A673 (cell line): ENCODE measurements at regions not wholly inside any gene's neighbourhood (a gene's known extent, or its start where the extent isn't known, plus 50 kb on each side); places are given as distances from the start of the nearest gene placed in this dataset.
A peak's percentile ranks its signal among the peaks of the same experiment; 100 is the strongest.

Source experiments
- BruUV-seq: library from RNA; stranded (reverse); fragments of 400-500 nt; replicated peaks from 2 replicates; lab custom pipeline; 2021; lab: Mats Ljungman, UMichigan
- CTCF ChIA-PET: fragments of 300-600 bp; sonication (Branson Sonifier 250); formaldehyde crosslinking; loops from one replicate; lab custom pipeline; 2022; ENCODE audit warnings: antibody characterized with exemption; lab: Charles Lee
- POLR2A ChIA-PET: fragments of 300-600 bp; sonication (Branson Sonifier 250); formaldehyde crosslinking; loops from one replicate; lab custom pipeline; 2022; ENCODE audit warnings: antibody characterized with exemption; ENCODE audit not compliant: low non-redundant PET; lab: Charles Lee
- DNase-seq: peaks from one replicate; pipeline ENCODE4 v3.0.0-alpha.2; 2015; ENCODE audit warnings: low spot score
- H3K27ac ChIP-seq: fragments of 200-600 bp; sonication (generic); 2 replicates; pipeline ENCODE4 v1.5.1; 2016; ENCODE audit warnings: mixed run types, low read depth, mild to moderate bottlenecking, mixed read lengths, antibody characterized with exemption, low read length; ENCODE audit not compliant: poor library complexity, severe bottlenecking
- H3K27me3 ChIP-seq: fragments of 200-600 bp; sonication (generic); replicated peaks from 2 replicates; pipeline ENCODE4 v1.6.1; 2017; ENCODE audit warnings: mixed run types, low read depth, mild to moderate bottlenecking, mixed read lengths, antibody characterized with exemption, low read length; ENCODE audit not compliant: insufficient read depth, poor library complexity
- H3K36me3 ChIP-seq: fragments of 200-600 bp; sonication (generic); 2 replicates; pipeline ENCODE4 v1.6.1; 2016; ENCODE audit warnings: mixed run types, mild to moderate bottlenecking, mixed read lengths, antibody characterized with exemption, low read length; ENCODE audit not compliant: insufficient read depth, poor library complexity, severe bottlenecking
- H3K4me1 ChIP-seq: fragments of 200-600 bp; sonication (generic); 2 replicates; pipeline ENCODE4 v1.6.1; 2017; ENCODE audit warnings: mixed run types, mild to moderate bottlenecking, mixed read lengths, antibody characterized with exemption, low read length; ENCODE audit not compliant: insufficient read depth, poor library complexity, severe bottlenecking
- H3K4me3 ChIP-seq: fragments of 200-600 bp; sonication (generic); 2 replicates; pipeline ENCODE4 v1.5.1; 2016; ENCODE audit warnings: low read depth, mixed run types, mild to moderate bottlenecking, mixed read lengths, low read length; ENCODE audit not compliant: poor library complexity, severe bottlenecking
- H3K9me3 ChIP-seq: fragments of 200-600 bp; sonication (generic); 2 replicates; pipeline ENCODE4 v1.6.1; 2016; ENCODE audit warnings: mixed run types, low read depth, mild to moderate bottlenecking, mixed read lengths, antibody characterized with exemption, low read length; ENCODE audit not compliant: poor library complexity, severe bottlenecking
- CTCF ChIP-seq: fragments of 300-800, 200-600 bp; sonication (generic); conservative IDR thresholded peaks from 2 replicates; pipeline ENCODE4 v1.5.1; 2017; ENCODE audit warnings: low read depth, mild to moderate bottlenecking, antibody characterized with exemption, low read length, moderate library complexity, mixed read lengths
- EZH2 ChIP-seq: fragments of 200-600 bp; sonication (generic); IDR thresholded peaks from 2 replicates; pipeline ENCODE4 v1.6.1; 2017; ENCODE audit warnings: borderline replicate concordance, low read depth, mild to moderate bottlenecking, mixed read lengths, antibody characterized with exemption, low read length; ENCODE audit not compliant: poor library complexity, severe bottlenecking
- intact Hi-C: fragments of 100-400 bp; cut with micrococcal nuclease; formaldehyde crosslinking; loops from one replicate; pipeline ENCODE4 v1.10.0; 2022; ENCODE audit not compliant: unreplicated experiment

DNA sequence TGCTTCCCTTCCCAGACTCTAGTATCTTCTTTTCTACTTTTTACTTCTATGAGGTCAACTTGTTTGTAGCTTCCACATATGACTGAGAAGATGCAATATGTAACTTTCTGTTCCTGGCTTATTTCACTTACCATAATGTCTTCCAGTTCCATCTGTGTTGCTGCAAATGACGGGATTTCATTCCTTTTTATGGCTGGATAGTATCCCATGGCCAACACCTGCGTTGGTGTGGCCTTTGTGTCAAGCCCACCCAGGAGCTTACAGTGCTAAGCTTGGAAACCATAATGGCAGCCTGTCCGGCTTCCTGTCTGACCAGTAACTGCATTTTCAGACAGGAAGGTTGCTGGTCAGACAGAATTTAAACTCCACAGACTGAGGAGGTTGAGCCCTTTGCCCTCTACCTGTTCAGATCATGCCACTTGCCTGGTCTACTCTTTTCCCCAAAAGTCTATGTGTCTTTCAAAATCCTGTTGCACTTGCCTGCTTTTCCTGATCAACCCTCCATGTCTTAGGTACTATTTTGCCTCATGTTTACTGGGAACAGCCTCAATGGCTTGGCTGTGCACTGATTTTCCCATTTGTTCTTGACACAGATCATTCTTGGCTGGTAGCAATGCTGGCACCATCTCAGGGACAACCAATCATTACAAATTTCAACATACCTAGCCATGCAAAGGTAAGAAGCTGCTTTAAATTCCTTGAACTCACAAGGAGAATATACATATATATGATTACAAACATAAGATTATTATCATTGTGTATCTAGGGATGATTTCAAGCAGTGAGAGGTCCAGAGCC is 114.3 kb upstream of the PLEKHG1 start:
- CTCF ChIA-PET = interaction anchor here (0.6 kb wide), 1 partner anchor 328 kb away, joined by 4 read pairs; no protein-coding TSS in a partner anchor
- no peaks in the 10 kb centered on the region for H3K9me3 ChIP-seq
- BruUV-seq = no TSS peak

GRCh38 chr6:150486048-150486447 is 113.6 kb upstream of the PLEKHG1 start:
- Histone ChIP-seq H3K27ac (no peak overlapping the region), H3K27me3 (no peaks in the 10 kb centered on the region), H3K36me3 (no peaks in the 10 kb centered on the region), H3K4me3 (no peak overlapping the region), H3K4me1 (no peaks in the 10 kb centered on the region), H3K9me3 (no peaks in the 10 kb centered on the region)
- peak; percentile 72 for DNase-seq
- BruUV-seq = no TSS peak
- no peak for TF ChIP-seq EZH2
- CTCF ChIA-PET = no interaction called here
- POLR2A ChIA-PET = interaction anchor here (0.7 kb wide), 1 partner anchor 28 kb away, joined by 3 read pairs; no protein-coding TSS in a partner anchor
- intact Hi-C loops = no loop called here

More for the DNA sequence above, 114.3 kb upstream of the PLEKHG1 start:
- Histone ChIP-seq H3K4me3 (no peak overlapping the region), H3K27ac (no peak overlapping the region), H3K36me3 (no peaks in the 10 kb centered on the region), H3K4me1 (no peaks in the 10 kb centered on the region), H3K27me3 (no peaks in the 10 kb centered on the region)
- POLR2A ChIA-PET = interaction anchor here (0.7 kb wide), 1 partner anchor 28 kb away, joined by 3 read pairs; no protein-coding TSS in a partner anchor
- no peak for DNase-seq
- intact Hi-C loops = no loop called here
- no peak for TF ChIP-seq CTCF
- TF ChIP-seq EZH2 = no peak

DNA sequence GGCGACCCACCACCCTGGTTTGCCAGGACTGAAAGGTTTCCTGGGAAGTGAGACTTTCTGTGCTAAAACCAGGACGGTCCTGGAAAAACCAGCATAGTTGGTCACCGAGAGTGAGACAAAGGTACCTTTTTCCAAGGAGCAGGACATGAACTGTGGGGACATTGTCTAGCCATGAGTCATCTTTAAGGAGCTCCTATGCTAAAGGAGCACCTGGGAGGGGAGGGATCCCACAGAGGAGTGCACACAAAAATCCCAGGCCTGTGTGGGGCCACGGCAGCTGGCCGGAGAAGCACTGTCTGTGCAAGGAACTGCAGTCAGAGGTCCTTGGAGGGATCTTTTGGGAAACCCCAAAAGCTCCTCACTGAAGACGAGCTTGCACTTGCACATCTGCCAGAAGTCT is 109.1 kb upstream of the PLEKHG1 start:
- H3K9me3 ChIP-seq = no peaks in the 10 kb centered on the region
- H3K4me3 ChIP-seq = no peak overlapping the region
- H3K36me3 ChIP-seq = no peaks in the 10 kb centered on the region
- H3K27me3 ChIP-seq = no peaks in the 10 kb centered on the region
- no peak for DNase-seq
- intact Hi-C loops = no loop called here
- no peak overlapping the region for H3K27ac ChIP-seq
- ChIA-PET CTCF (interaction anchor here (0.6 kb wide), 1 partner anchor 259 kb away, joined by 3 read pairs; no protein-coding TSS in a partner anchor), POLR2A (no interaction called here)
- H3K4me1 ChIP-seq = no peaks in the 10 kb centered on the region
- TF ChIP-seq EZH2 (no peak), CTCF (no peak)
- no TSS peak for BruUV-seq
